WERI-Rb-1 (cell line): ENCODE measurements at regions not wholly inside any gene's neighbourhood (a gene's known extent, or its start where the extent isn't known, plus 50 kb on each side); places are given as distances from the start of the nearest gene placed in this dataset.

ENCODE experiments used
- DNase-seq: peaks from one replicate; pipeline ENCODE4 v3.0.0-alpha.2; 2020
- H3K27ac ChIP-seq: fragments of 250-450 bp; sonication (Bioruptor Pico); 2 replicates; pipeline ENCODE4 v1.5.1; 2020; ENCODE audit warnings: mild to moderate bottlenecking, moderate library complexity
- H3K27me3 ChIP-seq: fragments of 250-450 bp; sonication (Bioruptor Pico); 2 replicates; pipeline ENCODE4 v1.5.1; 2021; ENCODE audit warnings: mild to moderate bottlenecking, low read depth, moderate library complexity; ENCODE audit not compliant: insufficient read depth, severe bottlenecking
- H3K36me3 ChIP-seq: fragments of 250-450 bp; sonication (Bioruptor Pico); 2 replicates; pipeline ENCODE4 v1.5.1; 2020; ENCODE audit warnings: mild to moderate bottlenecking, moderate library complexity
- H3K4me3 ChIP-seq: 2 replicates; pipeline ENCODE4 v1.5.1; 2011; ENCODE audit warnings: low read depth, mild to moderate bottlenecking, control low read depth, low read length
- H3K9me3 ChIP-seq: fragments of 250-450 bp; sonication (Bioruptor Pico); 2 replicates; pipeline ENCODE4 v1.5.1; 2021; ENCODE audit warnings: mild to moderate bottlenecking, moderate library complexity; ENCODE audit not compliant: severe bottlenecking
- TF ChIP-seq, protein P1 (sequence below): IDR thresholded peaks from 2 replicates; pipeline ENCODE4 v1.5.1; 2011; ENCODE audit warnings: low read depth, mild to moderate bottlenecking, control low read depth, inconsistent platforms, low read length

DNA sequence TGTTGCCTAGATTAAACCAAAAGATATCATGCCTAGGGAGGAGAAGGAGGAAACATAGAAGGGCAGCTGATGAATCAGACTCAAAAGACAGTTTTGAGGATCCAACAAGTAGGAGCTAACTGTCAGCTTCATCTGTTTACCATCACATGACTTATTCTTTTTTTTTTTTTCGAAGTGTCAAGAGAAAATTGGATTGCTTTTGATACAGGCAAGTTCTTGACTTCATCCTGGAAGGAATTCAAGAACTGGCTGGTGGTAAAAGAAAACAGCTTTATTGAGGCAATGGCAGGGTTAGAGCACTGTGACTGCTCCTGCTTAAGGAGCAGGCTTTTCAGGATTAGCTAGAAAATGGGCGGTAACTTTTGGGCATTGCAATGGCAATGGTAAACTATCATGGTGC is 227.5 kb upstream of the KCNMB2 start:
- Histone ChIP-seq H3K4me3 (no peak overlapping the region), H3K27ac (no peak overlapping the region), H3K36me3 (no peaks in the 10 kb centered on the region), H3K9me3 (no peaks in the 10 kb centered on the region), H3K27me3 (no peaks in the 10 kb centered on the region)
- TF ChIP-seq, protein P1, sequence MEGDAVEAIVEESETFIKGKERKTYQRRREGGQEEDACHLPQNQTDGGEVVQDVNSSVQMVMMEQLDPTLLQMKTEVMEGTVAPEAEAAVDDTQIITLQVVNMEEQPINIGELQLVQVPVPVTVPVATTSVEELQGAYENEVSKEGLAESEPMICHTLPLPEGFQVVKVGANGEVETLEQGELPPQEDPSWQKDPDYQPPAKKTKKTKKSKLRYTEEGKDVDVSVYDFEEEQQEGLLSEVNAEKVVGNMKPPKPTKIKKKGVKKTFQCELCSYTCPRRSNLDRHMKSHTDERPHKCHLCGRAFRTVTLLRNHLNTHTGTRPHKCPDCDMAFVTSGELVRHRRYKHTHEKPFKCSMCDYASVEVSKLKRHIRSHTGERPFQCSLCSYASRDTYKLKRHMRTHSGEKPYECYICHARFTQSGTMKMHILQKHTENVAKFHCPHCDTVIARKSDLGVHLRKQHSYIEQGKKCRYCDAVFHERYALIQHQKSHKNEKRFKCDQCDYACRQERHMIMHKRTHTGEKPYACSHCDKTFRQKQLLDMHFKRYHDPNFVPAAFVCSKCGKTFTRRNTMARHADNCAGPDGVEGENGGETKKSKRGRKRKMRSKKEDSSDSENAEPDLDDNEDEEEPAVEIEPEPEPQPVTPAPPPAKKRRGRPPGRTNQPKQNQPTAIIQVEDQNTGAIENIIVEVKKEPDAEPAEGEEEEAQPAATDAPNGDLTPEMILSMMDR, result no peak
- DNase-seq, result no peak

DNA sequence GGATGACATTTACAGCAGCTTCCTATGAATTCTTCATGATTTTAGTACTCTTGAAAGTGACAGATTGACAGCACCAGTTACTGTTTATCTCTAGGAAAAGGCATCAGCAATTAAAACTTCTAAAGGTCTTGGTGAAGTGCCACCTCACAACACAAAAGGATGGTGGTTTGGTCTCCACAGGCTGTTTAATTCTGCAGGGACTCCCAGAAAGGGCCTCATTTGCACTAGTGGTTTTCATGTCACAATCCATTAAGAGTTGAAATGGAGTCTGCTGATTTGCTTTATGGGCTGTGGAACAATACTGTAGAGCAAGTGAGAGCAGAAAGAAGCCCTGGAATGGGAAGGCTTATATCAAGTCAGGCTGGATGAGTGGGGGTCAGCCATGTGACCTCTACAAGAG is 225.3 kb upstream of the KCNMB2 start:
- Histone ChIP-seq H3K27ac (no peak overlapping the region), H3K36me3 (no peaks in the 10 kb centered on the region), H3K9me3 (no peaks in the 10 kb centered on the region), H3K27me3 (no peaks in the 10 kb centered on the region), H3K4me3 (no peak overlapping the region)
- TF ChIP-seq, protein P1, result no peak
- DNase-seq, result no peak

DNA sequence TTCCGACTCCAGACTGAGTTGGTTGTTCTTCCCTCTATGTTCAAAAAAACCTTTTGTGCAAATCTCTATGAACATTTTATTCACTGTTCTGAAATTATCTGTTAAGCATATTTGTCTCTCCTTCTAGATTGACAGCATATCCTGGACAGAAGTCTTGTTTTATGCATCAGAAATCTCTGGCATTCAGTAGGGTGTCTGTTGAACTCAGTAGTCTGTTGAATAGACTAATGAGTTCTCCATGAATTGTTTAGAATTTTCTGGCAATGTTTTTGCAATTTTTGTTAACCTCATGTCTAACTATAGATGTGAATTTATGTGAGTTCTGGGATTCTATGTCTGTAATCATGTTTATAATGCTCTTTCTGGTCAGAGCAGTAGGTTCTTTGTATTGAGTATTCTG is 222.5 kb upstream of the KCNMB2 start:
- H3K27me3 ChIP-seq, result no peaks in the 10 kb centered on the region
- H3K4me3 ChIP-seq, result no peak overlapping the region
- H3K36me3 ChIP-seq, result no peaks in the 10 kb centered on the region
- TF ChIP-seq, protein P1, result no peak
- DNase-seq, result no peak
- H3K9me3 ChIP-seq, result no peaks in the 10 kb centered on the region
- H3K27ac ChIP-seq, result no peak overlapping the region

DNA sequence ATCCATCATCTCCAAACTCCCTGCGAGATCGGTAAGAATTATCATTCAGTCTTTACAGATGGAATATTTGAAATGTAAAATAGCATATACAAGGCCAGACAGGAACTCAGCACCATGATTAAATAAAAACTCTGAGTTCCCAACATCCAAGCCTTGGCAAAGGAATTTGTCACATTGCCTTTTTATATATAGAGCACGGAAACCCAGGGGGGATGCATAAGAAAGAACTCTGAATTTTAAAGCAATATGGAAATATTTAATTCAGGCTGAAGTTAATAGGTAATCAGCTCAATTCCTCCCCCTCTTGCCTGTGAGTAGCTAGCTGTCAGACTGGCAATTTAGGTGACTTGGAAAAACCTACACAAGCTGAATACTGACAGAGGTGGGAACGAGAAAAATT is 217.9 kb upstream of the KCNMB2 start:
- Histone ChIP-seq H3K27ac (no peak overlapping the region), H3K27me3 (no peaks in the 10 kb centered on the region), H3K4me3 (no peak overlapping the region), H3K36me3 (no peaks in the 10 kb centered on the region), H3K9me3 (no peaks in the 10 kb centered on the region)
- TF ChIP-seq, protein P1, result no peak
- no peak for DNase-seq

DNA sequence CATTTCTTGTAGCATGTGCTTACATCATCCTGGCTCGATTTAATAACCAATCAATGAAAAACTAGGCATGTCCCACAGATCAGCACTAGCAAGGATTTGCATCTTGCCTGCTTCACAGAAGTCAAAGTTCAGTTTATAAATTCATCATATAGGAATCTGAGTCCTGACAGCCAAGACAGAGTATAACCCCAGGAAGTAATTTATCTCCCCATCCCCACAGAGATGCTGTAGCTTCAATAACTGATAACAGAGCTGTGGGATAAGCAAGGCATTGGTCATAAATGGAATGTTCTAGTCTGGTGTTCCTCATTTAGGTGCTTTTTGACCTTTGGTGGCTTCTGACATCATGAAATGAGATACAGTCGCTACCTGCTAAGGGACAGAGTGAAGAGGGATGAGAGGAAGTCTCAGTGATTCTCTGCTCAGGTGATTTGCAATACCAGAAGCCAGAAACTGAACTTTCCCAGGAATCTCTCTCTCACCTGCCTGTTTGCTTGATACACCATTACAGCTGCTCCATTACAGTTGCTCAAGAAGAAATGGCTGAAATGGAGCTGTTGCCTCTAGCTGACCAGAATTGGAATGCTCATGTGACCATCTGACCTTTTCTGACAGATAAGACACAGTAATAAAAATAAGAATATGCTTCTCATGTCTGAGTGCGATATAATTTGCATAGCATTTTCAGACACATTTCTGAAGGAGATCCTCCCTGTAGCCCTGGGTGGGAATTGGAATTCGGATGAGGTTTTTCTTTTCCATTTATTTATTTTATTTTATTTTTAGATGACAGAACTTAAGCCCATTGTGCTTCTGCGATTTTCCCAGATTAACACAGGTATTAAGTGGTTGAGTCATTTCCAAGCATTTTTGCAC is 217.1 kb upstream of the KCNMB2 start:
- H3K9me3 ChIP-seq, result no peaks in the 10 kb centered on the region
- H3K27ac ChIP-seq, result no peak overlapping the region
- DNase-seq, result no peak
- TF ChIP-seq, protein P1, result no peak
- no peaks in the 10 kb centered on the region for H3K36me3 ChIP-seq
- H3K27me3 ChIP-seq, result no peaks in the 10 kb centered on the region
- H3K4me3 ChIP-seq, result no peak overlapping the region
